ENCODE measurements at regions not wholly inside any gene's neighbourhood (a gene's known extent, or its start where the extent isn't known, plus 50 kb on each side); places are given as distances from the start of the nearest gene placed in this dataset.

GRCh38 chr15:96893159-96893906, 562.8 kb downstream of the NR2F2 start:
- Histone ChIP-seq H3K27ac (ENCODE audit: low read depth, low read length) (no peak overlapping the region), H3K4me3 (ENCODE audit: low read length) (no peak overlapping the region), H3K36me3 (ENCODE audit: control insufficient read depth, low read length) (no peaks in the 10 kb centered on the region), H3K4me2 (ENCODE audit: low read length) (no peak overlapping the region), H3K27me3 (ENCODE audit: control insufficient read depth, low read length) (no peaks in the 10 kb centered on the region), H3K9me2 (replicated peaks; ENCODE audit: control insufficient read depth, low read length) (no peaks in the 10 kb centered on the region), H4K20me1 (ENCODE audit: control insufficient read depth, insufficient read depth, low read depth, low read length) (no peaks in the 10 kb centered on the region), H3K4me1 (ENCODE audit: control insufficient read depth, low read length) (no peaks in the 10 kb centered on the region), H3K79me2 (ENCODE audit: control insufficient read depth, low read length) (no peaks in the 10 kb centered on the region), H3F3A (ENCODE audit: control insufficient read depth, insufficient read depth) (no peaks in the 10 kb centered on the region), H3K9me3 (ENCODE audit: control insufficient read depth, insufficient read depth, low read length) (no peaks in the 10 kb centered on the region)
- TF ChIP-seq, protein P1, sequence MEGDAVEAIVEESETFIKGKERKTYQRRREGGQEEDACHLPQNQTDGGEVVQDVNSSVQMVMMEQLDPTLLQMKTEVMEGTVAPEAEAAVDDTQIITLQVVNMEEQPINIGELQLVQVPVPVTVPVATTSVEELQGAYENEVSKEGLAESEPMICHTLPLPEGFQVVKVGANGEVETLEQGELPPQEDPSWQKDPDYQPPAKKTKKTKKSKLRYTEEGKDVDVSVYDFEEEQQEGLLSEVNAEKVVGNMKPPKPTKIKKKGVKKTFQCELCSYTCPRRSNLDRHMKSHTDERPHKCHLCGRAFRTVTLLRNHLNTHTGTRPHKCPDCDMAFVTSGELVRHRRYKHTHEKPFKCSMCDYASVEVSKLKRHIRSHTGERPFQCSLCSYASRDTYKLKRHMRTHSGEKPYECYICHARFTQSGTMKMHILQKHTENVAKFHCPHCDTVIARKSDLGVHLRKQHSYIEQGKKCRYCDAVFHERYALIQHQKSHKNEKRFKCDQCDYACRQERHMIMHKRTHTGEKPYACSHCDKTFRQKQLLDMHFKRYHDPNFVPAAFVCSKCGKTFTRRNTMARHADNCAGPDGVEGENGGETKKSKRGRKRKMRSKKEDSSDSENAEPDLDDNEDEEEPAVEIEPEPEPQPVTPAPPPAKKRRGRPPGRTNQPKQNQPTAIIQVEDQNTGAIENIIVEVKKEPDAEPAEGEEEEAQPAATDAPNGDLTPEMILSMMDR (IDR thresholded peaks at IDR 0.05; ENCODE audit: low read depth, low read length, poor library complexity, severe bottlenecking) = no peak
- no peak for TF ChIP-seq EZH2phosphoT487 (IDR thresholded peaks at IDR 0.05; ENCODE audit: borderline replicate concordance, low read length)

- no peak overlapping the region for H3K27ac ChIP-seq (ENCODE audit: low read depth, low read length)
- no peaks in the 10 kb centered on the region for H3K79me2 ChIP-seq (ENCODE audit: control insufficient read depth, low read length)
- no peaks in the 10 kb centered on the region for H3K36me3 ChIP-seq (ENCODE audit: control insufficient read depth, low read length)
- H3K4me3 ChIP-seq (ENCODE audit: low read length) = no peak overlapping the region
- no peaks in the 10 kb centered on the region for H3K9me2 ChIP-seq (replicated peaks; ENCODE audit: control insufficient read depth, low read length)
- H3K27me3 ChIP-seq (ENCODE audit: control insufficient read depth, low read length) = no peaks in the 10 kb centered on the region
- H3F3A ChIP-seq (ENCODE audit: control insufficient read depth, insufficient read depth) = no peaks in the 10 kb centered on the region
- no peaks in the 10 kb centered on the region for H3K4me1 ChIP-seq (ENCODE audit: control insufficient read depth, low read length)
- TF ChIP-seq, protein P1 (IDR thresholded peaks at IDR 0.05; ENCODE audit: low read depth, low read length, poor library complexity, severe bottlenecking) = no peak
- no peak for TF ChIP-seq EZH2phosphoT487 (IDR thresholded peaks at IDR 0.05; ENCODE audit: borderline replicate concordance, low read length)
- H3K9me3 ChIP-seq (ENCODE audit: control insufficient read depth, insufficient read depth, low read length) = 0 out of 2 replicates have a peak, but pooled peaks cover under 1% of the 10 kb centered on the region
- no peak overlapping the region for H3K4me2 ChIP-seq (ENCODE audit: low read length)
- H4K20me1 ChIP-seq (ENCODE audit: control insufficient read depth, insufficient read depth, low read depth, low read length) = no peaks in the 10 kb centered on the region
Observed at GRCh38 chr15:96894659-96895058, 564.2 kb downstream of the NR2F2 start.

DNA sequence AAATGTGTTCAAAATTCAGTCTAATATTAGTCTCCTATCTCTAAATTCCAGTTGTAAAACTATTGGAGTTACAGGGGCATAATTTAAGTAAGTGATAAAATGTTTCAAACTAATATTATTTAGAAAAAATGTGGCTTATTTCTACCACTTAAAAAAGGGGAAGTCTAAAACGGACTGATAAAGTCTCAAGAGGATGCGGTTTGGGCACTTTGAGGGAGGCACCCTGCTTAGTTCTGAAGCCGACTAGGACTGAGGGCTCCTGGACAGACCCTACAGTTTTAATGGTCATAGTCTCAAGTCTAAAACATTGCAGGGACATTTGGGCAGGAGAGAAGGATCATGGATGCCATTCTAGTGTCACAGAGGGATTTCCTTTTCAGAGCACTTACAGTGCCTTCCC, 566.3 kb downstream of the NR2F2 start:
- Histone ChIP-seq H3K4me1 (ENCODE audit: control insufficient read depth, low read length) (no peaks in the 10 kb centered on the region), H3K4me3 (ENCODE audit: low read length) (no peak overlapping the region), H4K20me1 (ENCODE audit: control insufficient read depth, insufficient read depth, low read depth, low read length) (no peaks in the 10 kb centered on the region), H3K27me3 (ENCODE audit: control insufficient read depth, low read length) (no peaks in the 10 kb centered on the region), H3K79me2 (ENCODE audit: control insufficient read depth, low read length) (no peaks in the 10 kb centered on the region), H3K36me3 (ENCODE audit: control insufficient read depth, low read length) (no peaks in the 10 kb centered on the region), H3F3A (ENCODE audit: control insufficient read depth, insufficient read depth) (no peaks in the 10 kb centered on the region), H3K9me2 (replicated peaks; ENCODE audit: control insufficient read depth, low read length) (no peaks in the 10 kb centered on the region), H3K27ac (ENCODE audit: low read depth, low read length) (no peak overlapping the region), H3K9me3 (ENCODE audit: control insufficient read depth, insufficient read depth, low read length) (peaks cover 11% of the 10 kb centered on the region; the same call in 1 of the 2 replicates), H3K4me2 (ENCODE audit: low read length) (no peak overlapping the region)
- TF ChIP-seq, protein P1 (IDR thresholded peaks at IDR 0.05; ENCODE audit: low read depth, low read length, poor library complexity, severe bottlenecking) = no peak
- TF ChIP-seq EZH2phosphoT487 (IDR thresholded peaks at IDR 0.05; ENCODE audit: borderline replicate concordance, low read length) = no peak
